Islet of Langerhans (tissue), 1 donor: ENCODE measurements at regions not wholly inside any gene's neighbourhood (a gene's known extent, or its start where the extent isn't known, plus 50 kb on each side); places are given as distances from the start of the nearest gene placed in this dataset.

ENCODE experiments used
- FAIRE-seq: peaks from one replicate; lab custom pipeline; 2011; peaks lifted over from hg19 to GRCh38; lab: Jason Lieb, UNC

GRCh38 chrX:51954592-51954991, 61.2 kb downstream of the MAGED1 start:
- FAIRE-seq: peak; percentile 61

- peak; percentile 81 for FAIRE-seq
Observed at GRCh38 chrX:51955200-51955599, 61.8 kb downstream of the MAGED1 start.

- peak; percentile 24 for FAIRE-seq
Observed at GRCh38 chrX:51956441-51956840, 63.0 kb downstream of the MAGED1 start.

- peak; percentile 99 for FAIRE-seq
Observed at GRCh38 chrX:51975360-51975759, 81.9 kb downstream of the MAGED1 start.

- no peak for FAIRE-seq
Observed at GRCh38 chrX:51975811-51976210, 82.4 kb downstream of the MAGED1 start.

GRCh38 chrX:51976503-51976902, 83.1 kb downstream of the MAGED1 start:
- no peak for FAIRE-seq
